Ishikawa (cell line): ENCODE measurements at regions not wholly inside any gene's neighbourhood (a gene's known extent, or its start where the extent isn't known, plus 50 kb on each side); places are given as distances from the start of the nearest gene placed in this dataset.

Source experiments
- CEBPB ChIP-seq: IDR thresholded peaks from 2 replicates; pipeline ENCODE4 v1.6.1; 2012
- MAX ChIP-seq: IDR thresholded peaks from 2 replicates; pipeline ENCODE4 v1.6.1; 2012
- RAD21 ChIP-seq: IDR thresholded peaks from 2 replicates; pipeline ENCODE4 v1.6.1; 2012; ENCODE audit warnings: low read depth
- REST ChIP-seq: IDR thresholded peaks from 2 replicates; pipeline ENCODE4 v1.6.1; 2012; ENCODE audit warnings: low read depth, mild to moderate bottlenecking
- TAF1 ChIP-seq: IDR thresholded peaks from 2 replicates; pipeline ENCODE4 v1.6.1; 2012; ENCODE audit warnings: low read depth, mild to moderate bottlenecking
- ZBTB7A ChIP-seq: IDR thresholded peaks from 2 replicates; pipeline ENCODE4 v1.6.1; 2012; ENCODE audit warnings: low read depth

- no peak for TF ChIP-seq TAF1
- no peak for TF ChIP-seq ZBTB7A
- no peak for TF ChIP-seq CEBPB
- no peak for TF ChIP-seq MAX
- TF ChIP-seq RAD21: no peak
- TF ChIP-seq REST: no peak
Observed at GRCh38 chr14:85817430-85817829, 287.5 kb downstream of the FLRT2 start.
